HT-29 (cell line): ENCODE measurements at regions not wholly inside any gene's neighbourhood (a gene's known extent, or its start where the extent isn't known, plus 50 kb on each side); places are given as distances from the start of the nearest gene placed in this dataset.
A peak's percentile ranks its signal among the peaks of the same experiment; 100 is the strongest.

ENCODE experiments used
- DNase-seq: peaks from one replicate; pipeline ENCODE4 v3.0.0-alpha.2; 2015; ENCODE audit warnings: low spot score

DNA sequence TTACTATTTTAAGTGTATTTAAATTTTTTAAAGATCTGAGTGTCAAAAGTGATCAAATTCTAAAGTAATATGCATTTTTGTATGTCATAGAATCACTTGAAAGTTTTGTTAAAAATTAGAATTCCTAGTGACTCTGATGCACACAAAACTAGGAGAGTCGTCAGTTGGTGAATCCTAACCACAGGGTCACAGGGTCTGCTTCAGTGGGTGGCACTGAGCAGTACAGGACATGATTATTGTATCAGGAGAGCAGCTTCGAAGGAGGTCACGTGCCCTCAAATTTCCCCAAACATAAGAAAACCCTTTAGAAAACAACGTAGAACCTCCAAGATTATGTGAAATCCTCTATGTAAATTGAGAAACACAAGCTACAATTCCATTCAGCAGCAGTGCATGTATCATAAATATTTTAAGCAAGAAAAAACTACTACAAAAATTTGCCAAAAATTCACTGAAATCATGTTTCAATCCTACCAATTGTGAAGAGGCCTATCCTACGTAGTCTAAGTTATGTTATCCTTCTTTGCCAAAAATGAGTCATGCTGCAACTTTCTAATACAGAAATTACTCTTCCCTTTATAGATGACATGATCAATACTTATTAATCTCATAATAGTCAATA lies 323.6 kb downstream of the AASDHPPT start:
- no peak for DNase-seq

DNA sequence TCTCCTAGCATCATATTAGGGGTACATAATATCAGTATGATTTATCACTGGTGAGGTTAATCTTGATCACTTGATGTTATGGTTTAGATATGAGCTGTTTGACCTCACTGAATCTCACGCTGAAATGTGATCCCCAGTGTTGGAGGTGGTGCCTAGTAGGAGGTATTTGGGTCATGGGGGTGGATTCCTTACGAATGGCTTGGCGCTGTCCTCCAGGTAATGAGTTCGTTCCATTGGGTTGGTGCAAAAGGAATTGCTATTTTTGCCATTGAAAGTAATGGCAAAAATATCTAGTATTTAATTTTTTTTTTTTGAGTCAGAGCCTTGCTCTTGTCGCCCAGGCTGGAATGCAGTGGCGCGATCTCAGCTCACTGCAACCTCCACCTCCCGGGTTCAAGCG lies 326.3 kb downstream of the AASDHPPT start:
- DNase-seq = no peak

DNA sequence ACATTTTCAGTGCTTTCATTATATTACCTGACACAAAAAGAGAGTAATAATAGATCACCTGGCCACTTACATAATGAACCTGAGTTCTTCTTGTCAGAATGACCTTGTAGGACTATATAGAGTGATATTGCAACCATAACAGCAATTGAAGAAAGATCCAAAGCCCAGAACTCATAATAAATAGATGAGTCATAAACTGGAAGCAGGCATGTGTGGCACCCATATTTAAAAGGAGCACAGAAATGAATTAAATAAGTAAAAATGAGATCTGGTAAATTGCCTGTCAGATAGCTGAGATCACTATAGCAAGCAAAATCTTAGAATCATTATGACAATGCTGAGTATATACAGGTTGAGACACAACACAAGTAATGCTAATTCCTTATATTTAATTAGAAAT lies 331.8 kb downstream of the AASDHPPT start:
- DNase-seq = no peak

DNA sequence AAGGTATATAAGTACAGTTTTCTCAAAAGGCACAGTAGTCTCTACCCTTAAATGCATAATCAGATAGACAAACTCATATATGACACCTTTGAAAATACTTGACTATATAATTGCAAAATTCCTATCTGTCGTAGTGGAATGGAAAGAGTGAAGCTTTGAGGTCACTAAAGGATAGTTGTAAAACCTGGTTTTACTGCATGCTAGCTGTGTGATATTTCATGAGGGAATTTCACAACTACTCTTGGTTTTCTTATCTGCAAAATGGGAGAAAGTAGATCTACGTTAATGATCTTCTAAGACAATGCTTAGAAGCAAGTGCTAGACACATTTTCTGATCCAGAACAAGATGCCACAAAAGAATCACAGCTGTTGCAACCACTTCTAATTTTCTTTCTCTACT lies 332.2 kb downstream of the AASDHPPT start:
- DNase-seq = no peak

DNA sequence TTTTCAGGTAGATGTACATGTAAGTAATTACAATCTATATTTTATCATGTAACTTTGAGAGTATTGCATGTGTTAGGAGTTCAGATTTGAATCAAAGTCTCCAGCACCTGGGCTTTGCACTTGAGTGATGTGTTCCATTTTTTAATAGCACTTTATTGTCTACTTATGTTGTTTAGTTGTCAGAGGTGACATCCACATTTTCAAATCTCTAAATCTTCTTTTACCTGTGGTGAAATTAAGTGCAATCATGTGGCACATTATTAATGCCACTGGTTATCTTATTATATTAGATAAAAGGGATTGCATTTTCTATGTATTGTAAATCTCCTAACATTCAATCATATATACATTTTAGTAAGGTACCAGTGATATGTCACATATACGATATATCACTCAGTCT lies 333.4 kb downstream of the AASDHPPT start:
- DNase-seq = no peak

DNA sequence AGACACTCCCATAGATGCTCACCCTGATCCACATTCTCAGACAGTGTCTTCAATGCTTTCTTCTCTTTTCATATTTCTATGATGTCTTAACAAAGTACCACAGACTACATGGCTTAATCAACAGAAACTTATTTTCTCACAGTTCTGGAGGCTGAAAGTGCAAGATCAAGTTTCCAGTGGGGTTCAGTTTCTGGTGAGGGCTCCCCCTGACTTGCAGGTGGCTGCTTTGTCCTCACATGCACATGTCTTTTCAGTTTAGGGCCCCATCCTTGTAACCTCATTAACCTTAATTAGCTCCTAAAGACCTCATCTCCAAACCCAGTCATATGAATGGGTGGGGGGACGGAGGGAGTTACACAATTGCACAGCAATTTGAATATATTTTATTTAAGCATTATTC lies 335.8 kb downstream of the AASDHPPT start:
- no peak for DNase-seq

DNA sequence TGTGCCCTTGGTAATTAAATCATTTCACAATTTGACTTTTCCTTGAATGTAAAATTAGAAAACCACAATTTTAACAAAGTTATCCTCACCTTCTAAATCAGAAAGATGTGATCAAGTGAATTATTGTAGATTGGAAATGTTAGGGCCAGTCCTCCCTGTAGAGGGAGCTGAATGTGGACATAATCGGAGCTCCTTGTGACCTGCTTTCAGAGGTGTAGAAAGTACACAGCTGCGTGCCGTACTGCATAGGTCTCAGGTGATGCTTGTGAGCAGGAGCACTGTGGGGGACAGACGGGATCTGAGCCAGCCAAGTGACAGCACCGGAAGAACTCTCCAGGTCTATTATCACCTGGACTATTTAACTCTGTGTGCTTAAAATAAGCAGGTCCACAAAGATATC lies 338.0 kb downstream of the AASDHPPT start:
- peak; percentile 9 for DNase-seq

DNA sequence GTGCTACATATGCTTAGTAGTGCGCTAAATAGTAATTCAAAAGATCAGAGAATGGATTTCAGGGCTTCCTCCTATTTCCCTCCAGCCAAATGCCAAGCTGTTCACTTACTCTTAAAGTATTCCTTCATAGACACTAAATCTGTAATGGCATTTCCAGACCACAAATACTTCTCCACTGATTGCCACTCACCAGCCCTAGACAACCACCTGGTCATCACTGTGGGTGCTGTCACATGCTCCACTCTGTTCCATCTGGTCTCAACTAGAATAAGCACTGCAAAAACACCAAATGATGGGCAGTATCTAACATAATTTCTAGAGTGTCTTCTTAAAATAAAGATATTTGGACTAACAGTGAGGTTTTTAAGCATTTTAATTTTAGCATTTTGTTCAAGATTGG lies 341.3 kb downstream of the AASDHPPT start:
- DNase-seq = no peak

DNA sequence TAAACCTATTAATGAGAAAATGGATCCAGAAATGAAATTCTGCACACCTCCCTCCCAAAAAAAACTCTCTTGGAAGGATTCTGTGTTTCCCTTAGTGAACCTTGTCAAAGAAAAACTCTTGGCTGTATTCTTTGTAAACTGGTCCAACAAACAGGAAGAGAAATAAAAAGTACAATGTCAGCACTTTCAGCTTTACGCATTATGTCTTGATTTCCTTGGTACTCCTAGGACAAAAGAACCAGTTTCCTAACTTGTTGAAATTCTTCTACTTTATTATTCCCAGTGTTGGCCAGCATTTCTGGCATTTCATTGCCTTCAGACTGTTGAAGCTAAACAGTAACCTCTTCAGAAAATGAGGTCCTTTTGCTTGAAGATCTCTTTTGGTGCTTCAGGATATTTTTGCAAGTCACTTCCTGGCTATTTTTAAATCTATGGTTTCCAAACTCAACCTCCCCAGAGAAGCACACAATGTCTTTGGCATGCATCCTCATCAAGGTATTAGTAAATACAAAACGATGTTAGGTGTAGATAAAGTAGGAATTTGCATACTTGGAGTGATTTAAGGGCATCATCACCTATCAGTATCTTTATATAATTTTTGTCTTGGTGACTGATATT lies 342.7 kb downstream of the AASDHPPT start:
- no peak for DNase-seq

DNA sequence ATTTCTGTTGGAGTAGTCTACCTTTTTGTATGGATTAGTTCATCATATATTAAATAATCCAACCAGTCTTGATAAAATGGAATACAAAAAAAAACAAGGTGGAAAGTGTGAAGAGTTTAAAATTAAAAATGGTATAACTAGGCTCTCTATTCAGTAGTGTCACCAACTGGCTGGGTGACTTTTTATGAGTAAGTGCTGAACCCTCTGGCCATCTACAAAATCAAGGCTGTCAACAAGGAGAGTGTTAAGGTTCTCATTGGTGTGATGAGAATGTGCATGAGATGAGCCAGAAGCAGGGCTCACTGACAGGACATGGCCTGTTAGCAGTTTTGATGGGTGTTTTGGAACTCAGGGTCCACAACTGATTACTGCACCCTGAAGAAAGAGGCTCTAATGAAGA lies 343.2 kb downstream of the AASDHPPT start:
- no peak for DNase-seq

DNA sequence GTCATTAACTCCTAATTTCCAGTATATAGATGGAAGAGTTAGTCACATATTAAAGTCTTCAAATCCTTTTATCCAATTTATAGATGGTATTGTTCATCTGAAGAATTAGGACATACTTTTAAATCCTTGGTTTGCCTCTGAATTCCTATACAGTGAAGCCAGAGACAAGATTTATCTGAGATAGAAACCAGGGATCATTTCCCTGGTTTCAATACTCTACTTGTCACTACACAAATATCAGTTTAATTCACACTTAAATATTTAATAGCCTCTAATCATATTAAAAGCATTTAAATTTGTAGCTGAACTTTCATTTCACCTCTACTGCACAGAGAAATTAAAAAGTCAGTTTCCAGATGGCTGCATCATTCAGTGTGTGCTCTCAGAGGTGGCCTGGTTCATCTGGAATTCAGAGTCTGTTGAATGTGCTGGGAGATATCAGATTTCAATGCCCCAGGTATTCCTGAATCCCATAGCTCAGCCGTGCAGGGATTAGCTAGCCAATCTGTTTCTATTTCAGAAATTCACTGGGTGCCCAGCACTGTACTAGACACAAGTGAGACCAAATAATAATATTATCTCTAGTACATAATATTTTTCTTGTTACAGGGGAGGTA lies 344.3 kb downstream of the AASDHPPT start:
- no peak for DNase-seq

DNA sequence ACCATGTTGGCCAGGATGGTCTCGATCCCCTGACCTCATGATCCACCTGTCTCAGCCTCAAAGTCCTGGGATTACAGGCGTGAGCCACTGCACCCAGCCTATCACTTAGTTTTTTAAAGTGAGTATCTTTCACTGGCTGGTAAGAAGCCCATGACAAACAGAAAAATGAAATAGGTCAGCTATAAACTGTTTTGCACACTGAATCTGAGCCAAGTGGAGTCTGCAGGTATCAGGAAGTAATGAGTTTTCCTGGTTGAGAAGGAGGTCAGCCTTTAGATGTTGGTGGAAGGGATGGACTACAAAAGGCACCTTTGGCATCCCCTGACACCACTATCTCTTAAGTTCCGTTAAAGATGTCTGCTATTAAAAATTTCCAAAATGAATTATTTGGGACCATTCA lies 345.1 kb downstream of the AASDHPPT start:
- no peak for DNase-seq

DNA sequence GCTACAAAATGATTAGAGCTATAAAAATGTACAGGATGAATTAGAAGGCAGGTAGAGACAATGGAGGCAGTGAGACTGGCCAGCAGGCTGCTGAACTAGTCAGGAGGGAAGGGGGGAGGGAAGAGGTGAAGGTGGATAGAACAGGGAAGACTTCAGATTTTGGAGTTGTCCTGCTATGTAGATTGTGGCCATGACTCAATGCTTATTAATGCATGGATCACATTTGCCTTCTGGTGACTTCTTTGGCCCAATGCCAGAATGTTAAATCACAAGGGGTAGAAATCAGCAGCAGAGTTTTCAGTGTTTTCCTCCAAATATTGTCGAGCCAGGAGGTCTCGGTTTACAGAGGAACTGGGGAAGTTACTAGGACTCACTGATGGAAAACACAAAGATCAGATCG lies 346.6 kb downstream of the AASDHPPT start:
- DNase-seq = no peak

DNA sequence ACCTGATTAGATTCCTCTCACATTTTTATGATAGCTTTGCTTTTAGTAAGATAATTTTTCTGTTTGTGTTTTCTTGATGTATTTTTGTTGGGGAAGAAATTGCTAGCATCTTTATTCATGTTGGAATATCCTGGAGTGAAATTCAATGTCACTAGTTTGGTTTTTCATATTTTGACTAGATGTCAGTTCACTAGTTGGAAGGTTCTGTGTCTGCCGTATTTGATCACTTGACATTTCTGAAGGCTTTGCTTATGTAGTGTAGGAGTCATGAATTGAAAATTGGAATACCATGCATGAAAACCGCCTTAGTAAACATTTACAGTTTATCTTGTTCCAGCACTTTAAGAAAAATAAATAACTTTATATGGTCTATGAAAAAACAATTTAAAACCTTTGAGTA lies 348.4 kb downstream of the AASDHPPT start:
- no peak for DNase-seq

DNA sequence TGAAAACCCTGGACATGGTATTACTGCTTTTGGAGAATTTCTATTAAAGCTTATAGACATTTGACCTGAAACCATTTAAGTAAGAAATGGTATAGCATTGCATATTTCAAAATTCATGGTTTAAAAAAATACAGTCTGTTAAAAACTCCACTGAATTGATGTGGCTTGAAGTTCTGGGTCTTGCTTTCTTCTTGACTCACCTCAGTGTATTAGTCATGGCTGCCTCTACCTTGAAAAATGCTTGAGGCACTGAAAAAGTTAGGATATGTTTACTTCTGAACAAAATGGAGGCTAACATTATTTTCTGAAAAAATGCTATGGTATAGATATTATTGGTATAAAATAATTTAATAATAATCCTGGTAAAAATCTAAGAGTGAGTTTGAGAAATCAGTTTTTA lies 349.2 kb downstream of the AASDHPPT start:
- DNase-seq = no peak

DNA sequence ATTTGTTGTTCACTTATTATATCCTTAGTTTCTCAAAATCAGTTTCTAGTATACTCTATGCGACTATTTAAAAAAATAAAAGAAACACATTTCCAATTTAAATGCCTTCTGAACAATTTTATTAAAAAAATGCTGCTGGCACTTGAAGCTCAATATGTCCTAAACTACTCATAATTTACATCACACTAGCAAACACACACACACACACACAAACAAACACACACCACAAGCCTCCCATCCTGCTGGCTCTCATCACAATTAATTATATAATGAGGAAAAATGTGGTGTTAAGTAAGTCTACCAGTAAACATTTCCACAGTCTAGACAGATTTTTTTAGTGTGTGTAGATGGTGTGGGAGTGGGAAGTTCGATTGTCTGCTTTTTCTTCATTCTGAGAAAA lies 350.3 kb downstream of the AASDHPPT start:
- DNase-seq = no peak

DNA sequence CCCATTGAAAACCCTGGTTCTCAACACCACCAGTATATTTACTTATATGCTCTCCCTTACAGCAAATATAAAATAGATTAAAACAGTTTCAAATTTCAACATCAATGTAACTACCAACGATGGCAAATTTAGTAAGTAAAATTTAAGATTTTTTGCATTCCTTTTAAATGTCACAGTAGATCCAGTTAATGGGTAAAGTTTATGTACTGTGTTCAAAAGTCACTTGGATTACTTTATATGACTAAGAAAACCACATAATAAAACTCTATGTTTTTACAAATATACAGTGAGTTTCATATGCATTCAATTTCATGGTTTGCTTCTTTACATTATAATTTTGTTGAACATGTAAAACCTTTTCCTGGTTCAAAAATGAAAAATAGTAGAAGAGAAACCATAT lies 364.6 kb downstream of the AASDHPPT start:
- no peak for DNase-seq

DNA sequence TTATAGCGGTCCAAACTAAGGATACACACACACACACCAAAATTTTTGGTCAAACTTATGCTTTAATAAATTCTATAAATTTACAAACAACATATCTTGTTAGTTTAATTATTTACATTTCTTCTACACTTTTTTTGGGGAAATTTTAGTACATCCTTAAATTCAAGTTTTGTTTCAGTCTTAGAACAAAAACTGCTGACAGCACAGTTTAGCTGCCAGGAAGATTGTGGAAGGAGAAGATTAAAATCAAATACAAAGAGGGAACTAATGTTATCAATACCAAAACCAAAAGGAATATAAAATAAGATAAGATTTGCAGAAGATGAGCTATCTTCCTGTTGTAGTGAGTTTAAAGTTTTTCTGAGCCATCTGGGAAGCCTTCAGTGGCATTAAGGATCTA lies 368.8 kb downstream of the AASDHPPT start:
- DNase-seq = no peak

DNA sequence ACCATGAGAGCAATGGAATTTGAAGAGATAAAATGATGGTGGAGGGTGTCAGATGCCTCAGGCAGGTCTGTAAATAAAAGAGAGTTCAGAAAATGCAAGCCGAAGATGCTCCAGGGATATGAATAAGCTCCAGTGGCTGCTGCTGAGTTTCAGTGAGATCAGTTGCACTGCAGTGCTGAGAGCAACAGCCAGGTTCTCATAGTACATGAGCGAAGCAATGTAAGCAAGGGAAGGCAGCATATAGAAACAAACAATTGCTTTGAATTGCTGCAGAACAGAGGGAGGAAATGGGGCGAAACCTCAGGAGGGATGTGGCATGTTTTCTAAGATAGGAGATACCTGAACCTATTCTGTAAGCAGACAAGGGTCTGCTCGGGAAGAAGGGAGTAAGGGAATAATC lies 369.5 kb downstream of the AASDHPPT start:
- no peak for DNase-seq

DNA sequence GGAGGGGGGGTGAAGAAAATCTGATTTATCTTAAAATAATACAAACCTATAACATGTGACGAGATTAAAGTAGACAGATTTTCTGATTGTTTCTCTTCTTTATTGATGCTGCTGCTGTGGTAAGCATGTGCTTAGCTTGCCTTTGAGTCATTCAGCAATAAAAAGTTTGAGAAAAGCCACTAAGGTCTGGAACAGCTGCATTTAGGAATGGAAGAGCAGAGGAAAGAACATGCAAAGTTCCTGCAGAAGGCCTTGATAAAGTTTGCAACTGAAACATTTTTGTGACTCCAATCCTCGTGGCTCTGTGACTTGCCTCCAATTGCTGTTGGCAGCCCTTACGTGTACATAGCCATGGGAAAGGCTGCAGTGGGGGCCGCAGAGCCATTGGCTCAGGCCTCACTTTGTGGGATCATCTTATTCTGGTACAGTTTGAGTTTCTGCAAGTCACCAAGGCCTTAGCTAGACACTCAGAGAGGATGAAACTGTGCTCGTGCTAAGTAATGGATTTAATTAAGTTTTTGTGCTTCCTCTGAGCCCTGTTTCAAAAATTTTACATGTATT lies 370.2 kb downstream of the AASDHPPT start:
- no peak for DNase-seq

DNA sequence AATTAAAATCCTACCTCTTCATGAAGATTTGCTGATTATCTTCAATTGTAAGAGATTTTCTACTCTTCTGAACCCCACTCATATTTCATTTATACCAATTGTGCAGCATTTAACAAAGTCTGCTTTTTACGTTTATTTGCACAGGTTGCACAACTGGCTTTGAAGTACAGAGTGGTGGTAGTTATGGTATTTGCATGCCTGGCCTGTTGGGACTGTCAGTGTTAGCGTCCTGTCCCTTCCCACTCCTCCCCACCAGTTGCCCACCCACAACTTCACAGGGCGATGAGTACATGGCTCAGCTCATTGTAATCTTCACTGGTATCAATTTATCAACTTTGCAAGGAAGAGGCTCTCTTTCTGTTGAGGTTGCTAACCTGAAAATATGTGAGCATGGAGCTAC lies 372.3 kb downstream of the AASDHPPT start:
- DNase-seq = no peak

DNA sequence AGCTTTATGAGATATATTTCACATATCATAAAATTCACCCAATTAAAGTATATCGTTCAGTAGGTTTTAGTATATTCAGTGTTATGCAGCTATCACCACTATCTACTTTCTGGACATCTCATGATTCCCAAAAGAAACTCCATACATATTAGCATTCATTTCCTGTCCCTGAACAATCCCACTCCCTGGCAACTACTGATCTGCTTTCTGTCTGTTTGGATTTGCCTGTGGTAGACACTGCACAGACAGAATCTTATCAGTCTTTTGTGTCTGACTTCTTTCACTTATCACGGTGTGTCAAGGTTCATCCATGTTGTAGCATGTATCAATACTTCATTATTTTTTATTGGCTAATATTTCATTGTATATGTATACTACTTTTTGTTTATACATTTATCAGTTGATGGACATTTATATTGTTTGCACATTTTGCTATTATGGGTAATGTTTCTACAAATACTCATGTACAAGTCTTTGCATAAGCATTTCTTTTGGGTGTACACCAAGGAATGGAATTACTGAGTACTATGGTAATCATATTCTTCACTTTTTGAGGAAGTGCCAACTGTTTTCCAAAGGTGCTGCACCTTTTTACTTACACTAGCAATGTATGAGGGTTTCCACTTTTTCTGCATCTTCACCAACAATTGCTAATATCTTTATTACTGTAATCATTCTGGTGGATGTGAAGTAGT lies 373.9 kb downstream of the AASDHPPT start:
- DNase-seq = no peak

DNA sequence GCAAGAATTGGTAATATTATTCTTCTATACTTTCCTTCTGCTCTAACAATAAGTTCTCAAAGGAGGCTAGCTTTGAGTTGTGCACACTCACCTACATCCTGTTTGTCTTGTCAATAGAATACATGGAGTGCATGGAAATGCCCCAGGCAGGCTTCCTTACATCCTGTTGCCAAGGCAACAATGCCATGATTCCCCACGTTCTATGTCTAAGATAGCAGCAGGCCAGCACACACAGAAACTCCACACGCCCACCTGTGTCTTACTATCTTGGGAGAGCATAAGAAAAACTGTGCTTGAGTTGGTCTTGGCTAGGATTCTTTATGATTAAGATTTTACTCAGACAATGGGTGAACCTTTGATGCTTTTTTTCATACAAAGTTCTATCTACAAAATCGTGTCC lies 379.2 kb downstream of the AASDHPPT start:
- no peak for DNase-seq
